ENCODE measurements at regions not wholly inside any gene's neighbourhood (a gene's known extent, or its start where the extent isn't known, plus 50 kb on each side); places are given as distances from the start of the nearest gene placed in this dataset.

GRCh38 chr16:79750311-79750710 is 149.8 kb upstream of the MAF start:
- TF ChIP-seq CTCF (conservative IDR thresholded peaks at IDR 0.05; ENCODE audit: low read length) (no peak), EZH2phosphoT487 (IDR thresholded peaks at IDR 0.05; ENCODE audit: borderline replicate concordance) (no peak)
